ENCODE measurements at regions not wholly inside any gene's neighbourhood (a gene's known extent, or its start where the extent isn't known, plus 50 kb on each side); places are given as distances from the start of the nearest gene placed in this dataset.

DNA sequence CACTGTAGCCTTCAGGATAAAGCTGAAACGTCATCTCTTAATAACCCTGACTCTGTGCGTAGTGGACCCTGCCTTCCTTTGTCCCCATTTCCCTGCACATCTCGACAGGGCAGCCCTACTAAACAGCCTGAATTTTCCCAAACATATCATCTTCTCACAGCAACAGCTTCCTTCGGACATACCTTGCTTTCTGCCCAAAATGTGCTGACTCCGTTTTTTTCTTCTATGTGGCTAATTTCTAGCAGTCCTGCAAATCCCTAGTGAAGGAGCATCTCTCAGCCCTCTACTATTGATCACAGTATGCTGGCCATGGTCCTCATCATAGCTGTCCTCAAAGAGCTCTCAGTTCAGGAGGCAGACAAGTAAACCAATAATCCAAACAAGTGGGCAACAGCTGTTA lies 53.1 kb upstream of the PCED1B start:
- Mint-ChIP-seq H3K36me3 (no peaks in the 10 kb centered on the region), H3K9me3 (no peaks in the 10 kb centered on the region), H3K27ac (no peak overlapping the region), H3K4me1 (no peaks in the 10 kb centered on the region), H3K27me3 (ENCODE audit: low read depth in 2 of 2) (peaks cover 17 to 22% of the 10 kb centered on the region in 2 donors), H3K4me3 (no peak overlapping the region)
- intact Hi-C loops (cut with micrococcal nuclease): no loop called here
- 78% methylated on average over 5 of the region's 5 CpGs for WGBS (ENCODE audit: insufficient coverage)
- no peaks in the 10 kb centered on the region for H3K9me3 ChIP-seq (ENCODE audit: control insufficient read depth, insufficient read depth, low read length)
- H3K27ac ChIP-seq (ENCODE audit: low read length): no peak overlapping the region
- TF ChIP-seq, protein P1, sequence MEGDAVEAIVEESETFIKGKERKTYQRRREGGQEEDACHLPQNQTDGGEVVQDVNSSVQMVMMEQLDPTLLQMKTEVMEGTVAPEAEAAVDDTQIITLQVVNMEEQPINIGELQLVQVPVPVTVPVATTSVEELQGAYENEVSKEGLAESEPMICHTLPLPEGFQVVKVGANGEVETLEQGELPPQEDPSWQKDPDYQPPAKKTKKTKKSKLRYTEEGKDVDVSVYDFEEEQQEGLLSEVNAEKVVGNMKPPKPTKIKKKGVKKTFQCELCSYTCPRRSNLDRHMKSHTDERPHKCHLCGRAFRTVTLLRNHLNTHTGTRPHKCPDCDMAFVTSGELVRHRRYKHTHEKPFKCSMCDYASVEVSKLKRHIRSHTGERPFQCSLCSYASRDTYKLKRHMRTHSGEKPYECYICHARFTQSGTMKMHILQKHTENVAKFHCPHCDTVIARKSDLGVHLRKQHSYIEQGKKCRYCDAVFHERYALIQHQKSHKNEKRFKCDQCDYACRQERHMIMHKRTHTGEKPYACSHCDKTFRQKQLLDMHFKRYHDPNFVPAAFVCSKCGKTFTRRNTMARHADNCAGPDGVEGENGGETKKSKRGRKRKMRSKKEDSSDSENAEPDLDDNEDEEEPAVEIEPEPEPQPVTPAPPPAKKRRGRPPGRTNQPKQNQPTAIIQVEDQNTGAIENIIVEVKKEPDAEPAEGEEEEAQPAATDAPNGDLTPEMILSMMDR (IDR thresholded peaks at IDR 0.05): no peak
- H3K4me3 ChIP-seq (ENCODE audit: low read length): no peak overlapping the region
- no peaks in the 10 kb centered on the region for H3K27me3 ChIP-seq (ENCODE audit: control insufficient read depth, insufficient read depth, low read length)
- H3K4me1 ChIP-seq (ENCODE audit: control insufficient read depth, insufficient read depth, low read length): no peaks in the 10 kb centered on the region
- ATAC-seq (no peak), DNase-seq (no peak)
- no peaks in the 10 kb centered on the region for H3K36me3 ChIP-seq (ENCODE audit: control insufficient read depth, insufficient read depth, low read length)

Measured in natural killer cell (primary cell).